ENCODE measurements at regions not wholly inside any gene's neighbourhood (a gene's known extent, or its start where the extent isn't known, plus 50 kb on each side); places are given as distances from the start of the nearest gene placed in this dataset.

GRCh38 chr5:14954216-14954615 lies 82.6 kb upstream of the ANKH start:
- TF ChIP-seq CTCF (IDR thresholded peaks at IDR 0.05; ENCODE audit: insufficient read depth, low read depth, low read length) (no peak), EZH2 (IDR thresholded peaks at IDR 0.05; ENCODE audit: insufficient read depth, low read length) (no peak)

Data from astrocyte (in vitro differentiated cells and primary cell).